GM23338 (cell line): ENCODE measurements at regions not wholly inside any gene's neighbourhood (a gene's known extent, or its start where the extent isn't known, plus 50 kb on each side); places are given as distances from the start of the nearest gene placed in this dataset.

ENCODE experiments used
- ATAC-seq: fragments of 200-7000 bp; cut with Tn5 transposase; 3 replicates; pipeline ENCODE4 v1.9.1; 2020
- DNase-seq: peaks from one replicate; pipeline ENCODE4 v3.0.0-alpha.2; 2015; ENCODE audit warnings: low spot score
- H2AFZ ChIP-seq: fragments of 200-600 bp; sonication (generic); 2 replicates; pipeline ENCODE4 v1.8.0; 2016; ENCODE audit warnings: antibody characterized with exemption, mild to moderate bottlenecking, moderate library complexity
- H3F3A ChIP-seq: fragments of 200-600 bp; sonication (generic); replicated peaks from 2 replicates; pipeline ENCODE4 v1.8.0; 2017; ENCODE audit warnings: antibody characterized with exemption, mixed run types, low read depth
- H3K27ac ChIP-seq: fragments of 200-600 bp; sonication (generic); 2 replicates; pipeline ENCODE4 v1.6.1; 2016; ENCODE audit warnings: low read depth
- H3K27me3 ChIP-seq: fragments of 200-600 bp; sonication (generic); 2 replicates; pipeline ENCODE4 v1.8.0; 2016; ENCODE audit warnings: mild to moderate bottlenecking, mixed run types, moderate library complexity; ENCODE audit not compliant: insufficient read depth
- H3K36me3 ChIP-seq: fragments of 200-600 bp; sonication (generic); 2 replicates; pipeline ENCODE4 v1.8.0; 2016; ENCODE audit warnings: mild to moderate bottlenecking; ENCODE audit not compliant: insufficient read depth
- H3K4me1 ChIP-seq: fragments of 200-600 bp; sonication (generic); 2 replicates; pipeline ENCODE4 v1.8.0; 2016; ENCODE audit warnings: mild to moderate bottlenecking, moderate library complexity; ENCODE audit not compliant: insufficient read depth
- H3K4me2 ChIP-seq: fragments of 200-600 bp; sonication (generic); 2 replicates; pipeline ENCODE4 v1.7.1; 2017; ENCODE audit warnings: mixed run types
- H3K4me3 ChIP-seq: fragments of 200-600 bp; sonication (generic); 2 replicates; pipeline ENCODE4 v1.6.1; 2016; ENCODE audit warnings: mixed run types
- H3K79me2 ChIP-seq: fragments of 200-600 bp; sonication (generic); replicated peaks from 2 replicates; pipeline ENCODE4 v1.8.0; 2017; ENCODE audit warnings: mild to moderate bottlenecking; ENCODE audit not compliant: insufficient read depth
- H3K9me2 ChIP-seq: fragments of 200-600 bp; sonication (generic); 2 replicates; pipeline ENCODE4 v1.8.0; 2017; ENCODE audit not compliant: insufficient read depth
- H4K20me1 ChIP-seq: fragments of 200-600 bp; sonication (generic); replicated peaks from 2 replicates; pipeline ENCODE4 v1.8.0; 2017; ENCODE audit warnings: mild to moderate bottlenecking; ENCODE audit not compliant: insufficient read depth
- H3K27ac Mint-ChIP-seq: 2 replicates; pipeline ENCODE4 v1.8.0; 2020; ENCODE audit warnings: inconsistent platforms, mild to moderate bottlenecking, moderate library complexity, mixed read lengths
- H3K27me3 Mint-ChIP-seq: 3 replicates; pipeline ENCODE4 v1.8.0; 2022; ENCODE audit warnings: low read depth, mild to moderate bottlenecking, moderate library complexity, mixed read lengths, inconsistent platforms; ENCODE audit not compliant: insufficient read depth, poor library complexity
- H3K36me3 Mint-ChIP-seq: 3 replicates; pipeline ENCODE4 v1.8.0; 2021; ENCODE audit warnings: low read depth, mild to moderate bottlenecking, inconsistent platforms, moderate library complexity, mixed read lengths
- H3K4me1 Mint-ChIP-seq: 3 replicates; pipeline ENCODE4 v1.8.0; 2020; ENCODE audit warnings: mild to moderate bottlenecking, inconsistent platforms, mixed read lengths
- H3K4me3 Mint-ChIP-seq: 3 replicates; pipeline ENCODE4 v1.8.0; 2021; ENCODE audit warnings: moderate library complexity, mild to moderate bottlenecking, inconsistent platforms, mixed read lengths
- H3K9me3 Mint-ChIP-seq: 3 replicates; pipeline ENCODE4 v1.8.0; 2020; ENCODE audit warnings: moderate library complexity, mild to moderate bottlenecking, inconsistent platforms, mixed read lengths
- CREB1 ChIP-seq: fragments of 250-450 bp; sonication (Bioruptor Pico); IDR thresholded peaks from 2 replicates; pipeline ENCODE4 v1.5.0; 2020; ENCODE audit warnings: low read depth, mild to moderate bottlenecking, moderate library complexity
- EZH2 ChIP-seq: fragments of 200-600 bp; sonication (generic); IDR thresholded peaks from one replicate; pipeline ENCODE4 v1.8.0; 2017; ENCODE audit warnings: antibody characterized with exemption, mild to moderate bottlenecking, low read depth; ENCODE audit not compliant: unreplicated experiment
- JUNB ChIP-seq: IDR thresholded peaks from one replicate; pipeline ENCODE4 v1.6.1; 2016; ENCODE audit warnings: antibody characterized with exemption; ENCODE audit not compliant: unreplicated experiment
- NANOG ChIP-seq: IDR thresholded peaks from 2 replicates; pipeline ENCODE4 v1.6.1; 2016; ENCODE audit warnings: antibody characterized with exemption, borderline replicate concordance
- STAT1 ChIP-seq: IDR thresholded peaks from one replicate; pipeline ENCODE4 v1.6.1; 2016; ENCODE audit warnings: antibody characterized with exemption; ENCODE audit not compliant: unreplicated experiment
- ZNF114 ChIP-seq: fragments of 250-450 bp; sonication (Bioruptor Pico); IDR thresholded peaks from 2 replicates; pipeline ENCODE4 v1.5.0; 2020; ENCODE audit warnings: mild to moderate bottlenecking, moderate library complexity
- ZNF331 ChIP-seq: fragments of 250-450 bp; sonication (Bioruptor Pico); IDR thresholded peaks from 2 replicates; pipeline ENCODE4 v1.5.0; 2020; ENCODE audit warnings: low read depth, mild to moderate bottlenecking, moderate library complexity
- TF ChIP-seq, protein P1 (sequence below): IDR thresholded peaks from one replicate; pipeline ENCODE4 v1.6.1; 2018; ENCODE audit warnings: antibody characterized with exemption; ENCODE audit not compliant: unreplicated experiment
- TF ChIP-seq, protein P2 (sequence below), 2 experiments: fragments of 200-600 bp in 1 of 2; sonication (generic) in 1 of 2; conservative IDR thresholded peaks; 2 replicates each; pipeline versions ENCODE4 v1.5.1 to v1.6.1; 2016 to 2017; ENCODE audit warnings: antibody characterized with exemption in 2 of 2, low read depth in 2 of 2, mild to moderate bottlenecking in 2 of 2, moderate library complexity in 1 of 2
- TF ChIP-seq, protein P3 (sequence below): IDR thresholded peaks from 2 replicates; pipeline ENCODE4 v1.6.1; 2016; ENCODE audit warnings: antibody characterized with exemption

- Mint-ChIP-seq H3K36me3 (peaks cover 2% of the 10 kb centered on the region; the same call in 1 of the 3 replicates), H3K27me3 (no peaks in the 10 kb centered on the region), H3K4me3 (no peak overlapping the region), H3K27ac (no peak overlapping the region), H3K9me3 (peaks cover 7% of the 10 kb centered on the region; the same call in 1 of the 3 replicates), H3K4me1 (peaks cover 14% of the 10 kb centered on the region; the same call in 2 of the 3 replicates)
- H3K27me3 ChIP-seq: no peaks in the 10 kb centered on the region
- ATAC-seq: no peak
- no peak overlapping the region for H3K4me3 ChIP-seq
- H3K79me2 ChIP-seq: no peaks in the 10 kb centered on the region
- no peaks in the 10 kb centered on the region for H3K36me3 ChIP-seq
- H3K27ac ChIP-seq: no peak overlapping the region
- TF ChIP-seq, protein P1, sequence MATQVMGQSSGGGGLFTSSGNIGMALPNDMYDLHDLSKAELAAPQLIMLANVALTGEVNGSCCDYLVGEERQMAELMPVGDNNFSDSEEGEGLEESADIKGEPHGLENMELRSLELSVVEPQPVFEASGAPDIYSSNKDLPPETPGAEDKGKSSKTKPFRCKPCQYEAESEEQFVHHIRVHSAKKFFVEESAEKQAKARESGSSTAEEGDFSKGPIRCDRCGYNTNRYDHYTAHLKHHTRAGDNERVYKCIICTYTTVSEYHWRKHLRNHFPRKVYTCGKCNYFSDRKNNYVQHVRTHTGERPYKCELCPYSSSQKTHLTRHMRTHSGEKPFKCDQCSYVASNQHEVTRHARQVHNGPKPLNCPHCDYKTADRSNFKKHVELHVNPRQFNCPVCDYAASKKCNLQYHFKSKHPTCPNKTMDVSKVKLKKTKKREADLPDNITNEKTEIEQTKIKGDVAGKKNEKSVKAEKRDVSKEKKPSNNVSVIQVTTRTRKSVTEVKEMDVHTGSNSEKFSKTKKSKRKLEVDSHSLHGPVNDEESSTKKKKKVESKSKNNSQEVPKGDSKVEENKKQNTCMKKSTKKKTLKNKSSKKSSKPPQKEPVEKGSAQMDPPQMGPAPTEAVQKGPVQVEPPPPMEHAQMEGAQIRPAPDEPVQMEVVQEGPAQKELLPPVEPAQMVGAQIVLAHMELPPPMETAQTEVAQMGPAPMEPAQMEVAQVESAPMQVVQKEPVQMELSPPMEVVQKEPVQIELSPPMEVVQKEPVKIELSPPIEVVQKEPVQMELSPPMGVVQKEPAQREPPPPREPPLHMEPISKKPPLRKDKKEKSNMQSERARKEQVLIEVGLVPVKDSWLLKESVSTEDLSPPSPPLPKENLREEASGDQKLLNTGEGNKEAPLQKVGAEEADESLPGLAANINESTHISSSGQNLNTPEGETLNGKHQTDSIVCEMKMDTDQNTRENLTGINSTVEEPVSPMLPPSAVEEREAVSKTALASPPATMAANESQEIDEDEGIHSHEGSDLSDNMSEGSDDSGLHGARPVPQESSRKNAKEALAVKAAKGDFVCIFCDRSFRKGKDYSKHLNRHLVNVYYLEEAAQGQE: no peak
- TF ChIP-seq ZNF331 (CRISPR knock-in tag): no peak
- TF ChIP-seq, protein P2, sequence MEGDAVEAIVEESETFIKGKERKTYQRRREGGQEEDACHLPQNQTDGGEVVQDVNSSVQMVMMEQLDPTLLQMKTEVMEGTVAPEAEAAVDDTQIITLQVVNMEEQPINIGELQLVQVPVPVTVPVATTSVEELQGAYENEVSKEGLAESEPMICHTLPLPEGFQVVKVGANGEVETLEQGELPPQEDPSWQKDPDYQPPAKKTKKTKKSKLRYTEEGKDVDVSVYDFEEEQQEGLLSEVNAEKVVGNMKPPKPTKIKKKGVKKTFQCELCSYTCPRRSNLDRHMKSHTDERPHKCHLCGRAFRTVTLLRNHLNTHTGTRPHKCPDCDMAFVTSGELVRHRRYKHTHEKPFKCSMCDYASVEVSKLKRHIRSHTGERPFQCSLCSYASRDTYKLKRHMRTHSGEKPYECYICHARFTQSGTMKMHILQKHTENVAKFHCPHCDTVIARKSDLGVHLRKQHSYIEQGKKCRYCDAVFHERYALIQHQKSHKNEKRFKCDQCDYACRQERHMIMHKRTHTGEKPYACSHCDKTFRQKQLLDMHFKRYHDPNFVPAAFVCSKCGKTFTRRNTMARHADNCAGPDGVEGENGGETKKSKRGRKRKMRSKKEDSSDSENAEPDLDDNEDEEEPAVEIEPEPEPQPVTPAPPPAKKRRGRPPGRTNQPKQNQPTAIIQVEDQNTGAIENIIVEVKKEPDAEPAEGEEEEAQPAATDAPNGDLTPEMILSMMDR (conservative IDR thresholded peaks at IDR 0.05; ENCODE audit: low read depth in 2 of 2): no peak
- no peak for TF ChIP-seq CREB1 (CRISPR knock-in tag)
- TF ChIP-seq STAT1: no peak
- H3F3A ChIP-seq: no peaks in the 10 kb centered on the region
- H3K4me2 ChIP-seq: no peak overlapping the region
- H3K4me1 ChIP-seq: no peaks in the 10 kb centered on the region
- no peaks in the 10 kb centered on the region for H3K9me2 ChIP-seq
- H2AFZ ChIP-seq: no peak overlapping the region
- no peaks in the 10 kb centered on the region for H4K20me1 ChIP-seq
- no peak for DNase-seq
These were observed 390.7 kb downstream of the PLK2 start for GRCh38 chr5:58069016-58069705.

DNA sequence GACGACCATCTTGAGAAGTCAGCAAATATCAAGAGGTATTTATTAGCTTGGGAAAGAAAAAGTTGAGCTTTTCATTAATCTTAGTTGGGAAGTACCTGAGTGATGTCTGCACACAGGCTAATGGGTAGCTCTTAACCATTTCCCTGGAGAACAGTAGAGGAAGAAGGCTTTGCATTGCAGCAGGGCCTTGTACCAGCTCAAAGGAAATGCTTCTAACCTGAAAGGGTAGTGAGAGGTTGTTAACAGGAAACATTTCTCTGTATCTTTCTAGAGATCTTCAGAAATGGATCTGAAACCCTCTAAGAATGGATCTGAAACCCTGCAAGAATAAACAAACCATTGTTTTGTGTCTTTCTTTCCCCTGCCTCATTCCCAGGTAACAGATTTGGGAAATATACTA, 393.3 kb downstream of the PLK2 start:
- peaks cover 5% of the 10 kb centered on the region; the same call in 1 of the 3 replicates for H3K4me1 Mint-ChIP-seq
- H3K27me3 Mint-ChIP-seq: no peaks in the 10 kb centered on the region
- no peak overlapping the region for H3K27ac ChIP-seq
- no peak overlapping the region for H3K4me2 ChIP-seq
- no peak overlapping the region for H2AFZ ChIP-seq
- no peak overlapping the region for H3K4me3 ChIP-seq
- no peak overlapping the region for H3K27ac Mint-ChIP-seq
- H3F3A ChIP-seq: no peaks in the 10 kb centered on the region
- no peaks in the 10 kb centered on the region for H4K20me1 ChIP-seq
- ATAC-seq (no peak), DNase-seq (no peak)
- H3K9me3 Mint-ChIP-seq: peaks cover 7% of the 10 kb centered on the region; the same call in 2 of the 3 replicates
- no peaks in the 10 kb centered on the region for H3K36me3 ChIP-seq
- H3K27me3 ChIP-seq: no peaks in the 10 kb centered on the region
- no peak overlapping the region for H3K4me3 Mint-ChIP-seq
- H3K79me2 ChIP-seq: no peaks in the 10 kb centered on the region
- H3K9me2 ChIP-seq: no peaks in the 10 kb centered on the region
- H3K36me3 Mint-ChIP-seq: peaks cover 2% of the 10 kb centered on the region; the same call in 1 of the 3 replicates
- no peaks in the 10 kb centered on the region for H3K4me1 ChIP-seq
- TF ChIP-seq STAT1 (no peak), JUNB (no peak), NANOG (no peak), CREB1 (CRISPR knock-in tag) (no peak), ZNF114 (CRISPR knock-in tag) (no peak), EZH2 (no peak)
- TF ChIP-seq, protein P2 (conservative IDR thresholded peaks at IDR 0.05; ENCODE audit: low read depth in 2 of 2): no peak
- TF ChIP-seq, protein P3, sequence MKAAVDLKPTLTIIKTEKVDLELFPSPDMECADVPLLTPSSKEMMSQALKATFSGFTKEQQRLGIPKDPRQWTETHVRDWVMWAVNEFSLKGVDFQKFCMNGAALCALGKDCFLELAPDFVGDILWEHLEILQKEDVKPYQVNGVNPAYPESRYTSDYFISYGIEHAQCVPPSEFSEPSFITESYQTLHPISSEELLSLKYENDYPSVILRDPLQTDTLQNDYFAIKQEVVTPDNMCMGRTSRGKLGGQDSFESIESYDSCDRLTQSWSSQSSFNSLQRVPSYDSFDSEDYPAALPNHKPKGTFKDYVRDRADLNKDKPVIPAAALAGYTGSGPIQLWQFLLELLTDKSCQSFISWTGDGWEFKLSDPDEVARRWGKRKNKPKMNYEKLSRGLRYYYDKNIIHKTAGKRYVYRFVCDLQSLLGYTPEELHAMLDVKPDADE: no peak
